Amygdala (tissue), 56 donors: ENCODE measurements at regions not wholly inside any gene's neighbourhood (a gene's known extent, or its start where the extent isn't known, plus 50 kb on each side); places are given as distances from the start of the nearest gene placed in this dataset.
"Not testable (repeated sequence)": the region's sequence is repeated elsewhere in the genome, so short reads cannot be mapped to it uniquely, and the experiment has no call there.

Experiments
- DNase-seq, 56 donors: peaks; one replicate each; lab custom pipeline; 2025; lab: John Stamatoyannopoulos, UW

- DNase-seq, result not testable (repeated sequence)
Observed at GRCh38 chr17:30695265-30695811, 129.2 kb downstream of the CRLF3 start.

DNA sequence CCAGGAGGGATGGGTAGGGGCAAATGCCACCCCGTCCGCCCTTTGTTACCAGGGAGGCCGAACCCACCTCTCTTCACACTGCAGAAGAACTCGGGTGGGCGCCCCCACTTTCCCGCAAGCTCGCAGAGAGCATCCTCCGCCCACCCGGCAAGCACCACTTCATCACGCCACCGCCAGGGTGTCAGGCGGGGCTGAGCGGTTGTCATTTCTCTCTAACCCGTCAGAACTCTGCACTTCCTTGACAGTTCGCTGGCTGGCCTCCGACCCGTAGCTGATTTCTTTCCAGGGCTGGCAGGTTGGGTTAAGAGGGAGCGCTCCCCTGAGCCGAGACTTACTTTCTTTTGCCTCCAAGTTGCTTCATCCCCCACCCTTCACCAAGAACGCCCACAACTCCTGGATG is 130.7 kb downstream of the CRLF3 start:
- not testable (repeated sequence) for DNase-seq

DNA sequence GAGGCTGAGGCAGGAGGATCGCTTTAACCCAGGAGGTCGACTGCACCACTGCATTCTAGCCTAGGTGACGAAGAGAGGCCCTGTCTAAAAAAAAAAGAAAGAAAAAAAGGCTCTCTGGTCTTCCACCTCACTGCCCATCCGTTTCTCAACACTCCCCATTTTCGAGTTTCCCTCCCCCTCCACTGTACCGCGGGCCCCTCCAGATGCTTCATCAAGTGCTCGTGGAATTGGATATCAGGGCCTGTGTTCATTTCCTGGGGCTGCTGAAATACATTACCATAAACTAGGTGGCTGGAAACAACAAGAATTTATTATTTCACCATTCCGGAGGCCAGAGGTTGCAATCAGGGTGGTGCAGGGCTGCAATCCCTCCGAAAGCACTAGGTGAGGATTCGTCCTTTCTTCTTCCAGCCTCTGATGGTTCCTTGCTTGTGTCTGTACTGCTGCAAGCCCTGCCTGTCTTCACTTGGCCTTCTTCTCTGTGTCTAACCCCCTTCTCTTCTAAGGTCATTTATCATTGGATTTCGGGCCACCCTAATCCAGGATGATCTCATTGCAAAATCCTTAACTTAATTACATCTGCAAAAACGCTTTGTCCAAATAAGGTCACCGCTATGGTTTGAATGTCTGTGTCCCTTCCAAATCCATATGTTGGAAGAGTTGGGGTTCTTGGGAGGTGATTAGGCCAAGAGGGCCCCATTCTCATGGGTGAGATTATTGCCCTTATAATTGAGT is 135.1 kb downstream of the CRLF3 start:
- not testable (repeated sequence) for DNase-seq

GRCh38 chr17:30686538-30687479 is 137.7 kb downstream of the CRLF3 start:
- DNase-seq, result peak in 5 of 56 donors; percentile 7 to 39 (median 24)

DNA sequence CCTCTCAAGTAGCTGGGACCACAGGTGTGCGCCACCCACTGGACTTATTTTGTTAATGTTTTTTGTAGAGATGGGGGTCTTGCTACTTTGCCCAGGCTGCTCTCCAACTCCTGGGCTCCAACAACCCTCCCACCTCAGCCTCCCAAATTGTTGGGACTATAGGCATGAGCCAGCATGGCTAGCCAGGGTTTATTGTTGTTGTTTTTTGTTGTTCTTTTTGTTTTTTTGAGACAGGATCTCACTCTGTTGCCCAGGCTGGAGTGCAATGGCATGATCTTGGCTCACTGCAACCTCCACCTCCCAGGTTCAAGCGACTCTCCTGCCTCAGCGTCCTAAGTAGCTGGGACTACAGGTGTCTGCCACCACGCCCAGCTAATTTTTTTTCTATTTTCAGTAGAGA is 142.2 kb downstream of the CRLF3 start:
- DNase-seq, result not testable (repeated sequence)

DNA sequence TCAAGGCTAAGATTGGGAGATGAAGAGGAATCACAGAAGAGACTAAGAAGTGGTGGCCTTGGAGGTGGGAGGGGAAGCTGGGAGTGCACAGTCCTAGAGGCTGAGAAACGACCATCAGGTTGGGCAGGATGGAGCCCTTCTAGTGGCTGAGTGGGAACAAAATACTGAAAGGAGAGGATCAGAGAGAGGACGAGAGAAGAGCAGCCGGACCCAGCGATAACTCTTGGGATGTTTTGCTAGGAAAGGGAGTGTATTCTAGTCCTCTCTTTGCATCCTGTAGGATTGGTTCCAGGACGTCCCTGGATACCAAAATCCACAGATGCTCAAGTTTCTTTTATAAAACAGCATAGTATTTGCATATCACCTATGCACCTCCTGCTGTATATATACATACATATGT is 143.8 kb downstream of the CRLF3 start:
- DNase-seq, result not testable (repeated sequence)

- no peak for DNase-seq
Observed at GRCh38 chr17:30677550-30678249, 146.8 kb downstream of the CRLF3 start.

- DNase-seq, result not testable (repeated sequence)
Observed at GRCh38 chr17:30675777-30676492, 148.6 kb downstream of the CRLF3 start.

DNA sequence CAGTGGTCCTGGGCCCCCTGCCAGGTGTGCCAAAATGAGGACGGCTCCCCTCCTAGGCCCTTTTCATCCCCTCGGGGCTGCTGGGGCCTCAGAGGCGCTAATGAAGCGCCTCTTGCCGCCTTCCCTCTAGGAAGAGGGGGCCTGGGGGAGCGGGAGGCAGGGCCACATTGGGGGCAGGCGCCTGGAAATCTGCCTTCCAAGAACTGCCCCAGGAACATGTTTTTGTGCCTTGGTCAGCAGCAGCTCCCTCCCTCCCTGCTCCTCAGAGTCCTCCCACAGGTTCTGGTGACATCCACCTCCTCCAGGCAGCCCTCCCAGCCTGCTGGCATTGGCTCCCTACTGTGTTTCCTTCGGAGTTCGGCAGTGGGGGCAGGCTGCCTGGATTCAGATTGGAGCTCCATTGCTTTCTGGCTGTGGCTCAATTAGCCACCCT is 155.3 kb downstream of the CRLF3 start:
- not testable (repeated sequence) for DNase-seq

GRCh38 chr17:30668360-30669181 is 155.9 kb downstream of the CRLF3 start:
- peak in 4 of 56 donors; percentile 1 to 14 (median 9) for DNase-seq

- peak in 41 of 56 donors; percentile 3 to 82 (median 51) for DNase-seq
Observed at GRCh38 chr17:30667657-30668359, 156.7 kb downstream of the CRLF3 start.

- DNase-seq, result peak in 3 of 56 donors; percentile 4 to 30 (median 28)
Observed at GRCh38 chr17:30666838-30667656, 157.4 kb downstream of the CRLF3 start.

DNA sequence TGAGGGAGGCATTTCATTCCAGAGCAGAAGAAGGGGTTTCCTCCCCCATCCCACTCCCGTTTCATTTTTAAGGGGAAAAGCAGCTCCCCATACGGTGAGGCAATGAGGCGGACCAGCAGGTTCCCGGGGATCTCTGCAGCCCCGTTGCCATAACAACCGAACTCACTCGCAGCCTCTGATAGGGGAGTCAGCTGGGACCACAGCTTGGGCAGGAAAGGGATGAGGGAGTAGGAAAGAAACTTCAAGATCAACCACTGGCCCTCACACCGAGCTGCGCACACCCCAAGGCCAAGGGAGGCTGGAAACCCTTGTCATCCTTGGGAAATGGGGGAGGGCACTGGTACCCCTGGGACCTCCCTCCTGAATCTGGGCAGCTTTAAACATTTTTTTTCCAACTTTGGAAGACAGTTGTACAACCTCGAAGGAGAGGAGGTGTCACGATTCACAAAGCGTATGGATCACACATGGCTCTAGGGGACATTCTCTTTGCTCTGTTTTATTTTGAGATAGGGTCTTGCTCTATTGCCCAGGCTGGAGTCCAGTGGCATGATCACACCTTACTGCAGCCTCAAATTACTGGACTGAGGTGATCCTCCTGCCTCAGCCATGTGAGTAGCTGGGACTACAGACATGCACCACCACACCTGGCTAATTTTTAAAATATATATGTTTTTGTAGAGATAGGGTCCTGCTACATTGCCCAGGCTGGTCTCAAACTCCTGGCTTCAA is 160.6 kb downstream of the CRLF3 start:
- peak in 1 of 56 donors; percentile 5 for DNase-seq

- DNase-seq, result not testable (repeated sequence)
Observed at GRCh38 chr17:30657148-30657547, 167.3 kb downstream of the CRLF3 start.

GRCh38 chr17:30653038-30653437 is 171.5 kb downstream of the CRLF3 start:
- not testable (repeated sequence) for DNase-seq

- not testable (repeated sequence) for DNase-seq
Observed at GRCh38 chr17:30650149-30650548, 172.9 kb downstream of the GOSR1 start.
